IMR-90 (cell line): ENCODE measurements at regions not wholly inside any gene's neighbourhood (a gene's known extent, or its start where the extent isn't known, plus 50 kb on each side); places are given as distances from the start of the nearest gene placed in this dataset.

Experiments used
- ATAC-seq: fragments of 200-7000 bp; cut with Tn5 transposase; 2 replicates; pipeline ENCODE4 v1.9.1; 2020; ENCODE audit warnings: low read depth, mild to moderate bottlenecking, moderate library complexity
- BruUV-seq: library from RNA; stranded (reverse); fragments of 400-500 nt; replicated peaks from 2 replicates; lab custom pipeline; 2021; lab: Mats Ljungman, UMichigan
- CTCF ChIA-PET: fragments of 300-600 bp; formaldehyde crosslinking; extraction: SDS; loops from one replicate; lab custom pipeline; 2021; ENCODE audit warnings: antibody characterized with exemption; lab: Yijun Ruan, JAX
- POLR2A ChIA-PET: fragments of 300-600 bp; sonication (Branson Sonifier 250); formaldehyde crosslinking; loops from one replicate; lab custom pipeline; 2022; ENCODE audit warnings: antibody characterized with exemption; ENCODE audit not compliant: unreplicated experiment; lab: Charles Lee
- DNase-seq: peaks from one replicate; pipeline ENCODE4 v3.0.0; 2013
- H2AFZ ChIP-seq: replicated peaks from 2 replicates; pipeline ENCODE3; 2013; ENCODE audit warnings: low read length, mild to moderate bottlenecking; ENCODE audit not compliant: poor library complexity
- H2AK5ac ChIP-seq: 2 replicates; pipeline ENCODE4 v1.6.1; 2013; ENCODE audit warnings: low read depth, low read length, inconsistent platforms
- H2AK9ac ChIP-seq: replicated peaks from 2 replicates; pipeline ENCODE3; 2013; ENCODE audit warnings: mild to moderate bottlenecking, low read depth, low read length, moderate library complexity; ENCODE audit not compliant: poor library complexity
- H2BK120ac ChIP-seq: 2 replicates; pipeline ENCODE4 v1.6.1; 2013; ENCODE audit warnings: low read depth, low read length, inconsistent platforms
- H2BK15ac ChIP-seq: 3 replicates; pipeline ENCODE4 v1.6.1; 2013; ENCODE audit warnings: low read depth, low read length, inconsistent platforms
- H2BK20ac ChIP-seq: 2 replicates; pipeline ENCODE4 v1.6.1; 2013; ENCODE audit warnings: low read depth, mild to moderate bottlenecking, inconsistent platforms, low read length, moderate library complexity
- H2BK5ac ChIP-seq: 2 replicates; pipeline ENCODE4 v1.6.1; 2013; ENCODE audit warnings: mild to moderate bottlenecking, low read depth, low read length, inconsistent platforms; ENCODE audit not compliant: poor library complexity, severe bottlenecking
- H3K14ac ChIP-seq: replicated peaks from 2 replicates; pipeline ENCODE4 v1.6.1; 2013; ENCODE audit warnings: low read depth, low read length, inconsistent platforms
- H3K18ac ChIP-seq: 2 replicates; pipeline ENCODE4 v1.6.1; 2013; ENCODE audit warnings: low read depth, low read length, control low read depth
- H3K23ac ChIP-seq: 2 replicates; pipeline ENCODE4 v1.6.1; 2013; ENCODE audit warnings: low read depth, low read length, inconsistent platforms
- H3K27ac ChIP-seq: 2 replicates; pipeline ENCODE4 v1.5.1; 2013; ENCODE audit warnings: mild to moderate bottlenecking, control low read depth, low read length; ENCODE audit not compliant: insufficient read depth
- H3K27me3 ChIP-seq: 2 replicates; pipeline ENCODE4 v1.6.1; 2013; ENCODE audit warnings: low read length; ENCODE audit not compliant: control insufficient read depth, insufficient read depth
- H3K36me3 ChIP-seq: 2 replicates; pipeline ENCODE4 v1.6.1; 2013; ENCODE audit warnings: low read length, mixed read lengths; ENCODE audit not compliant: control insufficient read depth, insufficient read depth
- H3K4ac ChIP-seq: 2 replicates; pipeline ENCODE4 v1.6.1; 2013; ENCODE audit warnings: low read depth, low read length, inconsistent platforms
- H3K4me1 ChIP-seq: 2 replicates; pipeline ENCODE4 v1.6.1; 2013; ENCODE audit warnings: low read length, mixed read lengths; ENCODE audit not compliant: control insufficient read depth, insufficient read depth
- H3K4me2 ChIP-seq: 2 replicates; pipeline ENCODE4 v1.6.1; 2013; ENCODE audit warnings: low read depth, mild to moderate bottlenecking, control low read depth, low read length, moderate library complexity
- H3K4me3 ChIP-seq: 2 replicates; pipeline ENCODE4 v1.5.1; 2013; ENCODE audit warnings: low read depth, mild to moderate bottlenecking, control low read depth, low read length, moderate library complexity; ENCODE audit not compliant: insufficient read depth
- H3K56ac ChIP-seq: 2 replicates; pipeline ENCODE4 v1.6.1; 2013; ENCODE audit warnings: low read length, inconsistent platforms; ENCODE audit not compliant: insufficient read depth; ENCODE audit errors: extremely low read depth
- H3K79me1 ChIP-seq, 2 experiments: 2 replicates each; pipeline ENCODE4 v1.6.1; 2013; ENCODE audit warnings: low read length in 2 of 2, inconsistent platforms in 1 of 2, low read depth in 1 of 2
- H3K9ac ChIP-seq: 2 replicates; pipeline ENCODE4 v1.6.1; 2013; ENCODE audit warnings: low read depth, low read length, control low read depth
- H3K9me1 ChIP-seq: 2 replicates; pipeline ENCODE4 v1.6.1; 2013; ENCODE audit warnings: low read length, inconsistent platforms; ENCODE audit not compliant: insufficient read depth
- H3K9me3 ChIP-seq: 2 replicates; pipeline ENCODE4 v1.6.1; 2013; ENCODE audit warnings: low read length; ENCODE audit not compliant: control insufficient read depth, insufficient read depth
- H4K20me1 ChIP-seq: 2 replicates; pipeline ENCODE4 v1.6.1; 2013; ENCODE audit warnings: low read length, inconsistent platforms; ENCODE audit not compliant: insufficient read depth
- H4K5ac ChIP-seq: 2 replicates; pipeline ENCODE4 v1.6.1; 2013; ENCODE audit warnings: mild to moderate bottlenecking, low read depth, low read length, control low read depth
- H4K8ac ChIP-seq, 2 experiments: 2 replicates each; pipeline ENCODE4 v1.6.1; 2013; ENCODE audit warnings: low read depth in 2 of 2, low read length in 2 of 2, control low read depth in 1 of 2, inconsistent platforms in 1 of 2
- H4K91ac ChIP-seq: 2 replicates; pipeline ENCODE4 v1.6.1; 2013; ENCODE audit warnings: low read depth, low read length, inconsistent platforms; ENCODE audit not compliant: insufficient read depth
- BHLHE40 ChIP-seq: fragments of 150-350 bp; IDR thresholded peaks from 2 replicates; pipeline ENCODE4 v1.6.1; 2016; ENCODE audit warnings: mild to moderate bottlenecking, low read depth, low read length
- CEBPB ChIP-seq: IDR thresholded peaks from 2 replicates; pipeline ENCODE4 v1.6.1; 2012; ENCODE audit warnings: low read depth, low read length, improper control_type of control experiment
- CHD1 ChIP-seq: IDR thresholded peaks from 2 replicates; pipeline ENCODE4 v1.6.1; 2012; ENCODE audit warnings: low read depth, low read length, improper control_type of control experiment
- FOS ChIP-seq: fragments of 150-350 bp; IDR thresholded peaks from 2 replicates; pipeline ENCODE4 v1.6.1; 2016; ENCODE audit warnings: low read depth, low read length
- MAFK ChIP-seq: IDR thresholded peaks from 2 replicates; pipeline ENCODE4 v1.6.1; 2012; ENCODE audit warnings: low read depth, low read length, improper control_type of control experiment
- MAZ ChIP-seq: IDR thresholded peaks from 2 replicates; pipeline ENCODE4 v1.6.1; 2012; ENCODE audit warnings: low read depth, mild to moderate bottlenecking, low read length, improper control_type of control experiment, moderate library complexity, borderline replicate concordance
- MXI1 ChIP-seq: IDR thresholded peaks from 2 replicates; pipeline ENCODE4 v1.6.1; 2012; ENCODE audit warnings: low read depth, mild to moderate bottlenecking, low read length, moderate library complexity, borderline replicate concordance
- NFE2L2 ChIP-seq: fragments of 150-350 bp; IDR thresholded peaks from 2 replicates; pipeline ENCODE4 v1.6.1; 2016; ENCODE audit warnings: low read depth, mild to moderate bottlenecking, low read length
- POLR2A ChIP-seq: IDR thresholded peaks from 2 replicates; pipeline ENCODE4 v1.6.1; 2012; ENCODE audit warnings: mild to moderate bottlenecking, low read depth, low read length
- RAD21 ChIP-seq: IDR thresholded peaks from 2 replicates; pipeline ENCODE4 v1.6.1; 2012; ENCODE audit warnings: low read length, improper control_type of control experiment
- RCOR1 ChIP-seq: IDR thresholded peaks from 2 replicates; pipeline ENCODE4 v1.6.1; 2012; ENCODE audit warnings: mild to moderate bottlenecking, low read length, improper control_type of control experiment; ENCODE audit not compliant: insufficient replicate concordance
- RFX5 ChIP-seq: IDR thresholded peaks from 2 replicates; pipeline ENCODE4 v1.8.0; 2012; ENCODE audit warnings: low read depth, mild to moderate bottlenecking, low read length, moderate library complexity
- SMC3 ChIP-seq: fragments of 150-350 bp; IDR thresholded peaks from 2 replicates; pipeline ENCODE4 v1.6.1; 2016; ENCODE audit warnings: low read depth, mild to moderate bottlenecking, antibody characterized with exemption, low read length, moderate library complexity
- WGBS, 2 experiments: methylation state at CpG; one replicate each; pipeline versions ENCODE4 v1.1.5 to v1.1.7; 2013; ENCODE audit warnings: missing lambda C conversion rate in 2 of 2; ENCODE audit not compliant: insufficient read length in 1 of 2; ENCODE audit errors: extremely low coverage in 2 of 2; 5-methylcytosine and 5-hydroxymethylcytosine counted together
- dilution Hi-C: fragments of 300-500 bp; cut with HindIII; formaldehyde crosslinking; loops from one replicate; pipeline ENCODE4 v1.14.3; 2018; ENCODE audit warnings: low sequenced_read_pairs; ENCODE audit not compliant: unreplicated experiment
- in situ Hi-C: fragments of 300-500 bp; cut with MboI; formaldehyde crosslinking; loops from 3 replicates; pipeline ENCODE4 v1.14.3; 2019; ENCODE audit warnings: low sequenced_read_pairs, inconsistent platforms, mixed read lengths
- intact Hi-C: fragments of 100-400 bp; cut with micrococcal nuclease; formaldehyde crosslinking; loops from 2 replicates; pipeline ENCODE4 v1.10.0; 2022
- TF ChIP-seq, protein P1 (sequence below): conservative IDR thresholded peaks from 2 replicates; pipeline ENCODE4 v1.5.1; 2012; ENCODE audit warnings: mild to moderate bottlenecking, low read depth, low read length, improper control_type of control experiment
- TF ChIP-seq, protein P2 (sequence below): fragments of 150-350 bp; IDR thresholded peaks from 2 replicates; pipeline ENCODE4 v1.6.1; 2016; ENCODE audit warnings: low read depth, mild to moderate bottlenecking, low read length, moderate library complexity, borderline replicate concordance
- TF ChIP-seq, protein P3 (sequence below): fragments of 150-350 bp; IDR thresholded peaks from 2 replicates; pipeline ENCODE4 v1.6.1; 2017; ENCODE audit warnings: mild to moderate bottlenecking, antibody characterized with exemption, low read length, low read depth

DNA sequence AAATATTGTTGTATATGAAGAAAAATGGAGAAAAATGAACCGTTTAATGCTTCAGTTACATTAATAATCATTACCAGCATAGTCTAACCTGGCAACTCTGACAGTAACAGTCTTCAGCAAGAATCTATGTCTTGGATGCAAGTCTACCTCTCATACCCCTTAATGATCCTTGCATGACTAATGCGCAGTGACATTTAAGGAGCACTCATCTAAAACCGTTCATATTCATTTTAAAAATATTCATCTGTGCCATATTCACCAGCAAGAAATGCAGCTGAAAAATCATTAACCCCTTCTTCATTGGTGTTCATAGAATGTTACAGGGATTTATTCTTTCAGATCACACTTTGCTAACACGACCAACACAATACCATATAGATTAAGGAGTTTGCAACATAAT is 227.2 kb upstream of the ASCC3 start:
- Histone ChIP-seq H3K27ac (no peak overlapping the region), H3K18ac (no peak overlapping the region), H3K4ac (no peak overlapping the region), H4K91ac (no peak overlapping the region), H3K23ac (no peak overlapping the region), H3K9me3 (no peaks in the 10 kb centered on the region), H2BK15ac (no peak overlapping the region), H3K79me1 (no peaks in the 10 kb centered on the region), H3K4me3 (no peak overlapping the region), H2BK20ac (no peak overlapping the region), H3K9me1 (no peaks in the 10 kb centered on the region), H3K14ac (no peak overlapping the region), H3K4me1 (no peaks in the 10 kb centered on the region), H3K4me2 (no peak overlapping the region), H3K9ac (no peak overlapping the region), H3K27me3 (no peaks in the 10 kb centered on the region), H2BK5ac (no peak overlapping the region), H4K20me1 (no peaks in the 10 kb centered on the region), H2BK120ac (no peak overlapping the region), H2AK9ac (no peak overlapping the region), H4K8ac (no peak overlapping the region), H2AK5ac (no peak overlapping the region), H3K56ac (no peak overlapping the region), H3K36me3 (no peaks in the 10 kb centered on the region), H4K5ac (no peak overlapping the region), H2AFZ (no peak overlapping the region)
- dilution Hi-C loops (no loop called here), intact Hi-C loops (no loop called here), in situ Hi-C loops (no loop called here)
- no CpG with 5 or more reads among the region's 4 CpGs for WGBS, 2 experiments
- no peak for TF ChIP-seq RFX5
- no peak for TF ChIP-seq MAFK
- TF ChIP-seq MXI1, result no peak
- no peak for TF ChIP-seq FOS
- TF ChIP-seq, protein P1, sequence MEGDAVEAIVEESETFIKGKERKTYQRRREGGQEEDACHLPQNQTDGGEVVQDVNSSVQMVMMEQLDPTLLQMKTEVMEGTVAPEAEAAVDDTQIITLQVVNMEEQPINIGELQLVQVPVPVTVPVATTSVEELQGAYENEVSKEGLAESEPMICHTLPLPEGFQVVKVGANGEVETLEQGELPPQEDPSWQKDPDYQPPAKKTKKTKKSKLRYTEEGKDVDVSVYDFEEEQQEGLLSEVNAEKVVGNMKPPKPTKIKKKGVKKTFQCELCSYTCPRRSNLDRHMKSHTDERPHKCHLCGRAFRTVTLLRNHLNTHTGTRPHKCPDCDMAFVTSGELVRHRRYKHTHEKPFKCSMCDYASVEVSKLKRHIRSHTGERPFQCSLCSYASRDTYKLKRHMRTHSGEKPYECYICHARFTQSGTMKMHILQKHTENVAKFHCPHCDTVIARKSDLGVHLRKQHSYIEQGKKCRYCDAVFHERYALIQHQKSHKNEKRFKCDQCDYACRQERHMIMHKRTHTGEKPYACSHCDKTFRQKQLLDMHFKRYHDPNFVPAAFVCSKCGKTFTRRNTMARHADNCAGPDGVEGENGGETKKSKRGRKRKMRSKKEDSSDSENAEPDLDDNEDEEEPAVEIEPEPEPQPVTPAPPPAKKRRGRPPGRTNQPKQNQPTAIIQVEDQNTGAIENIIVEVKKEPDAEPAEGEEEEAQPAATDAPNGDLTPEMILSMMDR, result no peak
- TF ChIP-seq RAD21, result no peak
- no peak for TF ChIP-seq BHLHE40
- no peak for TF ChIP-seq RCOR1
- TF ChIP-seq, protein P2, sequence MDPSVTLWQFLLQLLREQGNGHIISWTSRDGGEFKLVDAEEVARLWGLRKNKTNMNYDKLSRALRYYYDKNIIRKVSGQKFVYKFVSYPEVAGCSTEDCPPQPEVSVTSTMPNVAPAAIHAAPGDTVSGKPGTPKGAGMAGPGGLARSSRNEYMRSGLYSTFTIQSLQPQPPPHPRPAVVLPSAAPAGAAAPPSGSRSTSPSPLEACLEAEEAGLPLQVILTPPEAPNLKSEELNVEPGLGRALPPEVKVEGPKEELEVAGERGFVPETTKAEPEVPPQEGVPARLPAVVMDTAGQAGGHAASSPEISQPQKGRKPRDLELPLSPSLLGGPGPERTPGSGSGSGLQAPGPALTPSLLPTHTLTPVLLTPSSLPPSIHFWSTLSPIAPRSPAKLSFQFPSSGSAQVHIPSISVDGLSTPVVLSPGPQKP, result no peak
- TF ChIP-seq NFE2L2, result no peak
- TF ChIP-seq, protein P3, sequence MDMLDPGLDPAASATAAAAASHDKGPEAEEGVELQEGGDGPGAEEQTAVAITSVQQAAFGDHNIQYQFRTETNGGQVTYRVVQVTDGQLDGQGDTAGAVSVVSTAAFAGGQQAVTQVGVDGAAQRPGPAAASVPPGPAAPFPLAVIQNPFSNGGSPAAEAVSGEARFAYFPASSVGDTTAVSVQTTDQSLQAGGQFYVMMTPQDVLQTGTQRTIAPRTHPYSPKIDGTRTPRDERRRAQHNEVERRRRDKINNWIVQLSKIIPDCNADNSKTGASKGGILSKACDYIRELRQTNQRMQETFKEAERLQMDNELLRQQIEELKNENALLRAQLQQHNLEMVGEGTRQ, result no peak
- TF ChIP-seq POLR2A, result no peak
- no peak for TF ChIP-seq MAZ
- TF ChIP-seq CEBPB, result no peak
- TF ChIP-seq SMC3, result no peak
- TF ChIP-seq CHD1, result no peak
- DNase-seq (no peak), ATAC-seq (no peak)
- BruUV-seq, result no TSS peak
- ChIA-PET POLR2A (no interaction called here), CTCF (no interaction called here)
